WTC11 (cell line): ENCODE measurements at regions not wholly inside any gene's neighbourhood (a gene's known extent, or its start where the extent isn't known, plus 50 kb on each side); places are given as distances from the start of the nearest gene placed in this dataset.

Source experiments
- CREM ChIP-seq: sonication (generic); formaldehyde crosslinking; IDR thresholded peaks from 2 replicates; pipeline ENCODE4 v1.8.1; 2022; ENCODE audit warnings: mild to moderate bottlenecking, missing genetic modification reagents, moderate library complexity
- ESRRA ChIP-seq: sonication (generic); formaldehyde crosslinking; IDR thresholded peaks from 2 replicates; pipeline ENCODE4 v1.8.1; 2022; ENCODE audit warnings: mild to moderate bottlenecking, missing genetic modification reagents, borderline replicate concordance
- NFATC4 ChIP-seq: fragments of 250-450 bp; sonication (Bioruptor Pico); IDR thresholded peaks from 2 replicates; pipeline ENCODE4 v1.9.0; 2021; ENCODE audit warnings: mild to moderate bottlenecking
- NFYB ChIP-seq: sonication (generic); formaldehyde crosslinking; conservative IDR thresholded peaks from 2 replicates; pipeline ENCODE4 v1.8.0; 2022; ENCODE audit warnings: low read depth, missing genetic modification reagents
- NR2C2 ChIP-seq: sonication (generic); formaldehyde crosslinking; IDR thresholded peaks from 2 replicates; pipeline ENCODE4 v1.8.0; 2022; ENCODE audit warnings: mild to moderate bottlenecking, missing genetic modification reagents
- ZNF138 ChIP-seq: sonication (generic); formaldehyde crosslinking; conservative IDR thresholded peaks from 2 replicates; pipeline ENCODE4 v1.8.1; 2022; ENCODE audit warnings: mild to moderate bottlenecking, moderate library complexity, missing genetic modification reagents
- TF ChIP-seq, protein P1 (sequence below): fragments of 200-600 bp; IDR thresholded peaks from 2 replicates; pipeline ENCODE4 v1.8.0; 2022; ENCODE audit warnings: antibody characterized with exemption
- TF ChIP-seq, protein P2 (sequence below): sonication (generic); formaldehyde crosslinking; IDR thresholded peaks from 2 replicates; pipeline ENCODE4 v1.8.0; 2023; ENCODE audit warnings: missing genetic modification reagents, mild to moderate bottlenecking, borderline replicate concordance
- TF ChIP-seq, protein P3 (sequence below): sonication (generic); formaldehyde crosslinking; IDR thresholded peaks from 2 replicates; pipeline ENCODE4 v1.8.0; 2022; ENCODE audit warnings: mild to moderate bottlenecking, missing genetic modification reagents

DNA sequence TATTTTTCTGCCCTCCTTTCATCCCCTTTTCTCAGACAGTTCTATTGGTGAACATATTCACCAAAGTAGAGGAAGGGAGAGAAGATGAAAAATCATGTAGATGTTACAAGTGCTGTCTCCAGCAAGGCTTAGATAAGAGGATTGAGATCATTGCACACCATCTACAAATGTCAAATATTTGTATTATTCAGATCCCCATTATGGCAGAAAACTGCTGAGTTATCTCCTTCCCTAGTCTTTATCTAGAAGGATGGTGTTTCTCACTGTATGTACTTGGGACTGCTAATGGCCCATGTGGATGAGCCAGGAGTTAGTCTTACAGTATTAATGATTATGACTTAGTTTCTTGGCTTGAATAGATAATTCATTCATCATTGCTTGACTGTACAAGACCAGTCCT lies 147.2 kb upstream of the EEPD1 start:
- TF ChIP-seq, protein P1, sequence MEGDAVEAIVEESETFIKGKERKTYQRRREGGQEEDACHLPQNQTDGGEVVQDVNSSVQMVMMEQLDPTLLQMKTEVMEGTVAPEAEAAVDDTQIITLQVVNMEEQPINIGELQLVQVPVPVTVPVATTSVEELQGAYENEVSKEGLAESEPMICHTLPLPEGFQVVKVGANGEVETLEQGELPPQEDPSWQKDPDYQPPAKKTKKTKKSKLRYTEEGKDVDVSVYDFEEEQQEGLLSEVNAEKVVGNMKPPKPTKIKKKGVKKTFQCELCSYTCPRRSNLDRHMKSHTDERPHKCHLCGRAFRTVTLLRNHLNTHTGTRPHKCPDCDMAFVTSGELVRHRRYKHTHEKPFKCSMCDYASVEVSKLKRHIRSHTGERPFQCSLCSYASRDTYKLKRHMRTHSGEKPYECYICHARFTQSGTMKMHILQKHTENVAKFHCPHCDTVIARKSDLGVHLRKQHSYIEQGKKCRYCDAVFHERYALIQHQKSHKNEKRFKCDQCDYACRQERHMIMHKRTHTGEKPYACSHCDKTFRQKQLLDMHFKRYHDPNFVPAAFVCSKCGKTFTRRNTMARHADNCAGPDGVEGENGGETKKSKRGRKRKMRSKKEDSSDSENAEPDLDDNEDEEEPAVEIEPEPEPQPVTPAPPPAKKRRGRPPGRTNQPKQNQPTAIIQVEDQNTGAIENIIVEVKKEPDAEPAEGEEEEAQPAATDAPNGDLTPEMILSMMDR, result no peak
- TF ChIP-seq, protein P2, sequence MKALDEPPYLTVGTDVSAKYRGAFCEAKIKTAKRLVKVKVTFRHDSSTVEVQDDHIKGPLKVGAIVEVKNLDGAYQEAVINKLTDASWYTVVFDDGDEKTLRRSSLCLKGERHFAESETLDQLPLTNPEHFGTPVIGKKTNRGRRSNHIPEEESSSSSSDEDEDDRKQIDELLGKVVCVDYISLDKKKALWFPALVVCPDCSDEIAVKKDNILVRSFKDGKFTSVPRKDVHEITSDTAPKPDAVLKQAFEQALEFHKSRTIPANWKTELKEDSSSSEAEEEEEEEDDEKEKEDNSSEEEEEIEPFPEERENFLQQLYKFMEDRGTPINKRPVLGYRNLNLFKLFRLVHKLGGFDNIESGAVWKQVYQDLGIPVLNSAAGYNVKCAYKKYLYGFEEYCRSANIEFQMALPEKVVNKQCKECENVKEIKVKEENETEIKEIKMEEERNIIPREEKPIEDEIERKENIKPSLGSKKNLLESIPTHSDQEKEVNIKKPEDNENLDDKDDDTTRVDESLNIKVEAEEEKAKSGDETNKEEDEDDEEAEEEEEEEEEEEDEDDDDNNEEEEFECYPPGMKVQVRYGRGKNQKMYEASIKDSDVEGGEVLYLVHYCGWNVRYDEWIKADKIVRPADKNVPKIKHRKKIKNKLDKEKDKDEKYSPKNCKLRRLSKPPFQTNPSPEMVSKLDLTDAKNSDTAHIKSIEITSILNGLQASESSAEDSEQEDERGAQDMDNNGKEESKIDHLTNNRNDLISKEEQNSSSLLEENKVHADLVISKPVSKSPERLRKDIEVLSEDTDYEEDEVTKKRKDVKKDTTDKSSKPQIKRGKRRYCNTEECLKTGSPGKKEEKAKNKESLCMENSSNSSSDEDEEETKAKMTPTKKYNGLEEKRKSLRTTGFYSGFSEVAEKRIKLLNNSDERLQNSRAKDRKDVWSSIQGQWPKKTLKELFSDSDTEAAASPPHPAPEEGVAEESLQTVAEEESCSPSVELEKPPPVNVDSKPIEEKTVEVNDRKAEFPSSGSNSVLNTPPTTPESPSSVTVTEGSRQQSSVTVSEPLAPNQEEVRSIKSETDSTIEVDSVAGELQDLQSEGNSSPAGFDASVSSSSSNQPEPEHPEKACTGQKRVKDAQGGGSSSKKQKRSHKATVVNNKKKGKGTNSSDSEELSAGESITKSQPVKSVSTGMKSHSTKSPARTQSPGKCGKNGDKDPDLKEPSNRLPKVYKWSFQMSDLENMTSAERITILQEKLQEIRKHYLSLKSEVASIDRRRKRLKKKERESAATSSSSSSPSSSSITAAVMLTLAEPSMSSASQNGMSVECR (CRISPR knock-in tag), result no peak
- TF ChIP-seq ZNF138 (CRISPR knock-in tag) (no peak), NFYB (CRISPR knock-in tag) (no peak), ESRRA (CRISPR knock-in tag) (no peak), NR2C2 (no peak), CREM (CRISPR knock-in tag) (no peak), NFATC4 (CRISPR knock-in tag) (no peak)
- TF ChIP-seq, protein P3, sequence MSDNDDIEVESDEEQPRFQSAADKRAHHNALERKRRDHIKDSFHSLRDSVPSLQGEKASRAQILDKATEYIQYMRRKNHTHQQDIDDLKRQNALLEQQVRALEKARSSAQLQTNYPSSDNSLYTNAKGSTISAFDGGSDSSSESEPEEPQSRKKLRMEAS, result no peak
